ENCODE measurements at regions not wholly inside any gene's neighbourhood (a gene's known extent, or its start where the extent isn't known, plus 50 kb on each side); places are given as distances from the start of the nearest gene placed in this dataset.

DNA sequence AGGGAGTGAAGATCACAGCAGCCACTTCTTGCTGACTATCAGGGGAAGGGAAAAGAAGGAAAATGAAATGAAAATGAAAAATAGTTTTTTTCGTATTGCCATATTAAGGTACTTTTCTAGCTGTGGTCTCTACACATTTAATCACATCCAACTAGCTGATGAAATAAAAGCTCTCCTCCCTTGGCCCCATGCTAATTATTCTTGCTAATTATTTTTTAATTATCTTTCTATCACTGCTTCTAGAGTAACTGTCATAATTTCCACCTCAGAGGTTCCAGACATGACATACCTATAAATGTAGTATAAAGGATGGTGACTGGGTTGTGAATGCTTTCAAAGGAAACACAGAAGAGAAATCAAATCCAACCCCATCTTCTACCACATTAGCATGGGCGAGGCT is 334.1 kb upstream of the MAN1A1 start:
- TF ChIP-seq CTCF (IDR thresholded peaks at IDR 0.05) (no peak), POLR2A (IDR thresholded peaks at IDR 0.05) (no peak)

Data from Peyer's patch (tissue), 4 donors.